GM23338 (cell line): ENCODE measurements at regions not wholly inside any gene's neighbourhood (a gene's known extent, or its start where the extent isn't known, plus 50 kb on each side); places are given as distances from the start of the nearest gene placed in this dataset.

Experiments
- CREB1 ChIP-seq: fragments of 250-450 bp; sonication (Bioruptor Pico); IDR thresholded peaks from 2 replicates; pipeline ENCODE4 v1.5.0; 2020; ENCODE audit warnings: low read depth, mild to moderate bottlenecking, moderate library complexity
- EZH2 ChIP-seq: fragments of 200-600 bp; sonication (generic); IDR thresholded peaks from one replicate; pipeline ENCODE4 v1.8.0; 2017; ENCODE audit warnings: antibody characterized with exemption, mild to moderate bottlenecking, low read depth; ENCODE audit not compliant: unreplicated experiment
- TF ChIP-seq, protein P1 (sequence below), 2 experiments: fragments of 200-600 bp in 1 of 2; sonication (generic) in 1 of 2; conservative IDR thresholded peaks; 2 replicates each; pipeline versions ENCODE4 v1.5.1 to v1.6.1; 2016 to 2017; ENCODE audit warnings: antibody characterized with exemption in 2 of 2, low read depth in 2 of 2, mild to moderate bottlenecking in 2 of 2, moderate library complexity in 1 of 2
- TF ChIP-seq, protein P2 (sequence below): IDR thresholded peaks from one replicate; pipeline ENCODE4 v1.6.1; 2018; ENCODE audit warnings: antibody characterized with exemption; ENCODE audit not compliant: unreplicated experiment

DNA sequence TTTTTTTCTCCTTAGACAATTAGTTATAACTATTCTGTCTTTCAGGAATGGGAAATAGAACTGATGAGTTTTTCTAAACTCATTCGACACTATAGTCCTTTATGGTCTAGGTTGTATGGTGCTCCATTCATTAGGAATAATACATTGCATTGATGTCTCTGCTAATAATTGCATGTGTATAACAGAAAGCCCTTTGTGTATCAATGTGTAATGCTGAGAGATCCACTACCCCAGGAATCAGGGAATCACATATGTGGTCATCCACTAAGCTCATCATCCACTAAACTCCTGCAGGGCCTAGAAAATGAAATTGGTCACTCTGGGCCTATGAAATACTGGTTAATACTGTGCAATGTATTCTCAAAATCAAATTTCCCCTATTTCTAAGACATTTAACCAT, 242.0 kb upstream of the CDH18 start:
- TF ChIP-seq EZH2: no peak
- TF ChIP-seq, protein P1, sequence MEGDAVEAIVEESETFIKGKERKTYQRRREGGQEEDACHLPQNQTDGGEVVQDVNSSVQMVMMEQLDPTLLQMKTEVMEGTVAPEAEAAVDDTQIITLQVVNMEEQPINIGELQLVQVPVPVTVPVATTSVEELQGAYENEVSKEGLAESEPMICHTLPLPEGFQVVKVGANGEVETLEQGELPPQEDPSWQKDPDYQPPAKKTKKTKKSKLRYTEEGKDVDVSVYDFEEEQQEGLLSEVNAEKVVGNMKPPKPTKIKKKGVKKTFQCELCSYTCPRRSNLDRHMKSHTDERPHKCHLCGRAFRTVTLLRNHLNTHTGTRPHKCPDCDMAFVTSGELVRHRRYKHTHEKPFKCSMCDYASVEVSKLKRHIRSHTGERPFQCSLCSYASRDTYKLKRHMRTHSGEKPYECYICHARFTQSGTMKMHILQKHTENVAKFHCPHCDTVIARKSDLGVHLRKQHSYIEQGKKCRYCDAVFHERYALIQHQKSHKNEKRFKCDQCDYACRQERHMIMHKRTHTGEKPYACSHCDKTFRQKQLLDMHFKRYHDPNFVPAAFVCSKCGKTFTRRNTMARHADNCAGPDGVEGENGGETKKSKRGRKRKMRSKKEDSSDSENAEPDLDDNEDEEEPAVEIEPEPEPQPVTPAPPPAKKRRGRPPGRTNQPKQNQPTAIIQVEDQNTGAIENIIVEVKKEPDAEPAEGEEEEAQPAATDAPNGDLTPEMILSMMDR (conservative IDR thresholded peaks at IDR 0.05; ENCODE audit: low read depth in 2 of 2): no peak
- TF ChIP-seq, protein P2, sequence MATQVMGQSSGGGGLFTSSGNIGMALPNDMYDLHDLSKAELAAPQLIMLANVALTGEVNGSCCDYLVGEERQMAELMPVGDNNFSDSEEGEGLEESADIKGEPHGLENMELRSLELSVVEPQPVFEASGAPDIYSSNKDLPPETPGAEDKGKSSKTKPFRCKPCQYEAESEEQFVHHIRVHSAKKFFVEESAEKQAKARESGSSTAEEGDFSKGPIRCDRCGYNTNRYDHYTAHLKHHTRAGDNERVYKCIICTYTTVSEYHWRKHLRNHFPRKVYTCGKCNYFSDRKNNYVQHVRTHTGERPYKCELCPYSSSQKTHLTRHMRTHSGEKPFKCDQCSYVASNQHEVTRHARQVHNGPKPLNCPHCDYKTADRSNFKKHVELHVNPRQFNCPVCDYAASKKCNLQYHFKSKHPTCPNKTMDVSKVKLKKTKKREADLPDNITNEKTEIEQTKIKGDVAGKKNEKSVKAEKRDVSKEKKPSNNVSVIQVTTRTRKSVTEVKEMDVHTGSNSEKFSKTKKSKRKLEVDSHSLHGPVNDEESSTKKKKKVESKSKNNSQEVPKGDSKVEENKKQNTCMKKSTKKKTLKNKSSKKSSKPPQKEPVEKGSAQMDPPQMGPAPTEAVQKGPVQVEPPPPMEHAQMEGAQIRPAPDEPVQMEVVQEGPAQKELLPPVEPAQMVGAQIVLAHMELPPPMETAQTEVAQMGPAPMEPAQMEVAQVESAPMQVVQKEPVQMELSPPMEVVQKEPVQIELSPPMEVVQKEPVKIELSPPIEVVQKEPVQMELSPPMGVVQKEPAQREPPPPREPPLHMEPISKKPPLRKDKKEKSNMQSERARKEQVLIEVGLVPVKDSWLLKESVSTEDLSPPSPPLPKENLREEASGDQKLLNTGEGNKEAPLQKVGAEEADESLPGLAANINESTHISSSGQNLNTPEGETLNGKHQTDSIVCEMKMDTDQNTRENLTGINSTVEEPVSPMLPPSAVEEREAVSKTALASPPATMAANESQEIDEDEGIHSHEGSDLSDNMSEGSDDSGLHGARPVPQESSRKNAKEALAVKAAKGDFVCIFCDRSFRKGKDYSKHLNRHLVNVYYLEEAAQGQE: no peak
- no peak for TF ChIP-seq CREB1 (CRISPR knock-in tag)
